ENCODE measurements at regions not wholly inside any gene's neighbourhood (a gene's known extent, or its start where the extent isn't known, plus 50 kb on each side); places are given as distances from the start of the nearest gene placed in this dataset.

- TF ChIP-seq BCL3 (IDR thresholded peaks at IDR 0.05; ENCODE audit: borderline replicate concordance, insufficient read depth, low read depth, low read length, poor library complexity, severe bottlenecking) (no peak), SRF (IDR thresholded peaks at IDR 0.05; ENCODE audit: low read depth in 2 of 2, low read length in 2 of 2) (no peak), RBBP5 (conservative IDR thresholded peaks at IDR 0.05) (no peak), KLF5 (IDR thresholded peaks at IDR 0.05; ENCODE audit: partially characterized antibody) (no peak)
These were observed 65.9 kb upstream of the LRRC3B start (continued) for GRCh38 chr3:26556637-26557036.

DNA sequence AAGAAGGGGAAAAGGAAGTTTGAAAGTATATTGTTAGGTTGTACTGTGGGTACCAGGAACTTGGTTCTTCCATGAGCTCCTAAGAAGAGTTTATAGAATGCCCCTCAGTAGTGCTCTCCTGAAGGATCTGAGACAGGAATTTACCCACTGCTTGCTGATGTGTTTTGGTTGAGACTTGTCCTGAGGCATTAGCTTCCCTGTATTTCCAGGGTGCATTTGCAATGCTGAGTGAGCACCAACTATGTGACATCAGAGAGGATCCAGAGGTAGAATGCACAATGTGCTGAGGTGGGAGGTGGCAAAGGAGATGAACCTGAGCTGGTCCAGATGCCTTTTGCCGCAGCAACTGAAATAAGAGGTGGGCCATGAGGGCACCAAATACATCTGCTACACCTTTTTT is 64.3 kb upstream of the LRRC3B start:
- no peaks in the 10 kb centered on the region for H3K4me1 ChIP-seq (ENCODE audit: control insufficient read depth, insufficient read depth, low read length)
- no peaks in the 10 kb centered on the region for H4K20me1 ChIP-seq (ENCODE audit: control insufficient read depth, insufficient read depth)
- H3K4me3 ChIP-seq, result no peak overlapping the region
- CTCF ChIA-PET, result no interaction called here
- no peak for TF ChIP-seq NFYB (IDR thresholded peaks at IDR 0.05; ENCODE audit: insufficient read depth, low read depth, low read length)
- TF ChIP-seq JUND (IDR thresholded peaks at IDR 0.05; ENCODE audit: low read depth, low read length), result no peak
- TF ChIP-seq NR2C1 (IDR thresholded peaks at IDR 0.05), result no peak
- no peak for TF ChIP-seq CEBPZ (IDR thresholded peaks at IDR 0.05; ENCODE audit: low read depth, low read length)
- TF ChIP-seq BCLAF1 (IDR thresholded peaks at IDR 0.05), result no peak
- TF ChIP-seq, protein P1, sequence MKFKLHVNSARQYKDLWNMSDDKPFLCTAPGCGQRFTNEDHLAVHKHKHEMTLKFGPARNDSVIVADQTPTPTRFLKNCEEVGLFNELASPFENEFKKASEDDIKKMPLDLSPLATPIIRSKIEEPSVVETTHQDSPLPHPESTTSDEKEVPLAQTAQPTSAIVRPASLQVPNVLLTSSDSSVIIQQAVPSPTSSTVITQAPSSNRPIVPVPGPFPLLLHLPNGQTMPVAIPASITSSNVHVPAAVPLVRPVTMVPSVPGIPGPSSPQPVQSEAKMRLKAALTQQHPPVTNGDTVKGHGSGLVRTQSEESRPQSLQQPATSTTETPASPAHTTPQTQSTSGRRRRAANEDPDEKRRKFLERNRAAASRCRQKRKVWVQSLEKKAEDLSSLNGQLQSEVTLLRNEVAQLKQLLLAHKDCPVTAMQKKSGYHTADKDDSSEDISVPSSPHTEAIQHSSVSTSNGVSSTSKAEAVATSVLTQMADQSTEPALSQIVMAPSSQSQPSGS (IDR thresholded peaks at IDR 0.05; ENCODE audit: low read length), result no peak
- TF ChIP-seq EP300 (IDR thresholded peaks at IDR 0.05; ENCODE audit: borderline replicate concordance in 1 of 2, control insufficient read depth in 1 of 2, low read depth in 2 of 2, low read length in 2 of 2), result no peak
- TF ChIP-seq TAF1 (IDR thresholded peaks at IDR 0.05; ENCODE audit: borderline replicate concordance, low read depth, low read length), result no peak
- no peak for TF ChIP-seq KDM1A (IDR thresholded peaks at IDR 0.05; ENCODE audit: borderline replicate concordance)
- TF ChIP-seq SREBF1 (IDR thresholded peaks at IDR 0.05; ENCODE audit: low read length), result no peak
- no peak for TF ChIP-seq CBFB (IDR thresholded peaks at IDR 0.05; ENCODE audit: low read depth)
- RAD21 ChIA-PET (ENCODE audit: unreplicated experiment), result no interaction called here
- H3K27ac ChIP-seq (ENCODE audit: control insufficient read depth, insufficient read depth), result no peak overlapping the region
- H2AFZ ChIP-seq (ENCODE audit: control insufficient read depth, low read depth, low read length), result no peak overlapping the region
- no peak for ATAC-seq
- DNase-seq (ENCODE audit: low read depth, low spot score), result no peak
- POLR2A ChIA-PET, result no interaction called here
- SMC1A ChIA-PET (ENCODE audit: uncharacterized antibody, unreplicated experiment), result no interaction called here
- no peak overlapping the region for H3K4me2 ChIP-seq (ENCODE audit: control insufficient read depth, insufficient read depth)
- H3K27me3 ChIP-seq (replicated peaks in 1 of 2; ENCODE audit: control insufficient read depth in 2 of 2, insufficient read depth in 2 of 2, low read length in 1 of 2), result no peaks in the 10 kb centered on the region
- in situ Hi-C loops (cut with MboI) (no loop called here), intact Hi-C loops (cut with micrococcal nuclease; ENCODE audit: unreplicated experiment) (no loop called here)
- no peak for FAIRE-seq
- no TSS peak for BruUV-seq (replicated peaks)
- H3K36me3 ChIP-seq (ENCODE audit: control insufficient read depth in 2 of 2, insufficient read depth in 2 of 2, low read length in 1 of 2), result no peaks in the 10 kb centered on the region
- H3K9ac ChIP-seq (ENCODE audit: control insufficient read depth, insufficient read depth, low read length), result no peak overlapping the region
- H3K9me3 ChIP-seq (replicated peaks; ENCODE audit: control insufficient read depth, insufficient read depth, low read length), result no peaks in the 10 kb centered on the region
- no peaks in the 10 kb centered on the region for H3K79me2 ChIP-seq (ENCODE audit: control insufficient read depth, insufficient read depth, low read length)
- WGBS (ENCODE audit: insufficient coverage, insufficient replicate concordance, low lambda C conversion rate, missing lambda C conversion rate), result 20% methylated on average over 1 of the region's 1 CpG
